DND-41 (cell line): ENCODE measurements at regions not wholly inside any gene's neighbourhood (a gene's known extent, or its start where the extent isn't known, plus 50 kb on each side); places are given as distances from the start of the nearest gene placed in this dataset.

Experiments used
- EZH2 ChIP-seq: IDR thresholded peaks from 3 replicates; pipeline ENCODE4 v1.6.1; 2012; ENCODE audit warnings: borderline replicate concordance, low read depth, mild to moderate bottlenecking, moderate library complexity, low read length, inconsistent platforms; ENCODE audit not compliant: severe bottlenecking
- TF ChIP-seq, protein P1 (sequence below): IDR thresholded peaks from 2 replicates; pipeline ENCODE4 v1.5.1; 2012; ENCODE audit warnings: borderline replicate concordance, low read length, moderate library complexity, mild to moderate bottlenecking; ENCODE audit not compliant: poor library complexity, severe bottlenecking; ENCODE audit errors: extremely low read depth

DNA sequence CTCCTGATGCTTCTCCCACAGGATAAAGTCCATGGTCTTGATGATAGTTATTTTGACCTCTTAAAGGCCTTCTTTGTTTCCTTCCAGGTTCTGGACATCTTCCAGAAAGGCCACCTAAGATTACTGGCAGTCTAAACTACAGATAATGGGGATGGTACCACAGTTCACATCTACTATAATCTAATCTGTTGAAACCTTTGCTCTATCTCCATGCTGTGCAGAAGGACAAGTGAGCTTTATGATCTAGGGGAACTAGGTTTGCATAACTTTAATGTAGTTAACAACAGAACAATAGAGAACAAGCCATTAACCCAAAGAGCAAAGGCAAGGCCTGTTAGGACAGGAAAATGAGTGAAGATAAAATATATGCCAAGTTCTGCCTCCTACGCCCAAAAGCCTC is 103.9 kb upstream of the KLHL13 start:
- TF ChIP-seq, protein P1, sequence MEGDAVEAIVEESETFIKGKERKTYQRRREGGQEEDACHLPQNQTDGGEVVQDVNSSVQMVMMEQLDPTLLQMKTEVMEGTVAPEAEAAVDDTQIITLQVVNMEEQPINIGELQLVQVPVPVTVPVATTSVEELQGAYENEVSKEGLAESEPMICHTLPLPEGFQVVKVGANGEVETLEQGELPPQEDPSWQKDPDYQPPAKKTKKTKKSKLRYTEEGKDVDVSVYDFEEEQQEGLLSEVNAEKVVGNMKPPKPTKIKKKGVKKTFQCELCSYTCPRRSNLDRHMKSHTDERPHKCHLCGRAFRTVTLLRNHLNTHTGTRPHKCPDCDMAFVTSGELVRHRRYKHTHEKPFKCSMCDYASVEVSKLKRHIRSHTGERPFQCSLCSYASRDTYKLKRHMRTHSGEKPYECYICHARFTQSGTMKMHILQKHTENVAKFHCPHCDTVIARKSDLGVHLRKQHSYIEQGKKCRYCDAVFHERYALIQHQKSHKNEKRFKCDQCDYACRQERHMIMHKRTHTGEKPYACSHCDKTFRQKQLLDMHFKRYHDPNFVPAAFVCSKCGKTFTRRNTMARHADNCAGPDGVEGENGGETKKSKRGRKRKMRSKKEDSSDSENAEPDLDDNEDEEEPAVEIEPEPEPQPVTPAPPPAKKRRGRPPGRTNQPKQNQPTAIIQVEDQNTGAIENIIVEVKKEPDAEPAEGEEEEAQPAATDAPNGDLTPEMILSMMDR, result no peak
- TF ChIP-seq EZH2, result no peak
